Activated CD8-positive, alpha-beta memory T cell treated with anti-CD3 and anti-CD28 coated beads for 24 hours (primary cell): ENCODE measurements at regions not wholly inside any gene's neighbourhood (a gene's known extent, or its start where the extent isn't known, plus 50 kb on each side); places are given as distances from the start of the nearest gene placed in this dataset.
"Not testable (repeated sequence)": the region's sequence is repeated elsewhere in the genome, so short reads cannot be mapped to it uniquely, and the experiment has no call there.

Experiments used
- DNase-seq: peaks from one replicate; pipeline ENCODE4 v3.0.0-alpha.2; 2020

- no peak for DNase-seq
Observed at GRCh38 chr5:99105216-99105615, 176.4 kb upstream of the CHD1 start.

DNA sequence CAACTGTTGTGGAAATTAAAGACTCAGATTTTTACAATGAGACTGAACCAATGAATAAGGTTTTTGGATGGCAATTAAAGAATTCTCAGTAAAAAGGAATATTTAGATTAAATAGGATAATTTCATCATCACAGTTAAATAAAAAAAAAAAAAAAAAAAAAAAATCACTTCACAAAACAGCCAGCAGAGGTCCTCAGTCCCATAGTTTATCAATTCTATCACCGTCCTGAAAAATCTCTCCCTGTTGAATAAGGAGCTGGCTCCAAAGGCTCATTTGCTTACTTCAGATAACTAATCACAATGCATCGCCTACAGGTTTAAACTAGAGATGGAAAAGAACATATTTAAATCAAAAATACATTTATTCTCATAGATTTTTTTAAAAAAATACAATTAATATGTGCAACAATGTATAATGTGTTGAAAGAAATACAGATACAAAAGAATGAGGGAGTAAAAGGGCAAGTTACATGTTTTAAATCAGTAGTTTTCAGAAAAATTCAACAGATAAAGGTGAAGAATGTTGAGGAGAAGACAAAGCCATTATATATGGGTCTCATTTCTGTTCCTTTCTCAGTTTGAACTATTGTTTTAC, 175.8 kb upstream of the CHD1 start:
- DNase-seq = no peak

- DNase-seq = no peak
Observed at GRCh38 chr5:99102073-99102697, 173.4 kb upstream of the CHD1 start.

DNA sequence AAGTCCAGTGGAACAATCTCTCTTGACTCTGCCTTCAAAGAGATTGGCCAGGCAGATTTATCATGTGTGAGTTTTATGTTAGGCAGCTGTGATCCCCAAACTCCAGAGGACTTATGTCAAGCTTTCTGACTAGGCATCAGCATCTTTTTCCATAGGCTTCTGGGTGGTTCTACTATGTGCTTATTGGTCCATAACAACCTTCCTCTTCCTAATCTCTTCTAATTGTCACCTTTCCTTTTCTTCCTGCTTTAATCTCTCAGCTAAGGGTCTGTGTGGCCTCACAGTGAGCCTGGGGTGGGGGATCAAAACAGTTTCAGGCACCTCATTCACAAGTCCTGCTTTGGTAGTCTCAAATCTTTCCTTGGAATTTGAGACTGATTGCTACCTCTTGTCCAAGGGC, 170.9 kb upstream of the CHD1 start:
- no peak for DNase-seq

DNA sequence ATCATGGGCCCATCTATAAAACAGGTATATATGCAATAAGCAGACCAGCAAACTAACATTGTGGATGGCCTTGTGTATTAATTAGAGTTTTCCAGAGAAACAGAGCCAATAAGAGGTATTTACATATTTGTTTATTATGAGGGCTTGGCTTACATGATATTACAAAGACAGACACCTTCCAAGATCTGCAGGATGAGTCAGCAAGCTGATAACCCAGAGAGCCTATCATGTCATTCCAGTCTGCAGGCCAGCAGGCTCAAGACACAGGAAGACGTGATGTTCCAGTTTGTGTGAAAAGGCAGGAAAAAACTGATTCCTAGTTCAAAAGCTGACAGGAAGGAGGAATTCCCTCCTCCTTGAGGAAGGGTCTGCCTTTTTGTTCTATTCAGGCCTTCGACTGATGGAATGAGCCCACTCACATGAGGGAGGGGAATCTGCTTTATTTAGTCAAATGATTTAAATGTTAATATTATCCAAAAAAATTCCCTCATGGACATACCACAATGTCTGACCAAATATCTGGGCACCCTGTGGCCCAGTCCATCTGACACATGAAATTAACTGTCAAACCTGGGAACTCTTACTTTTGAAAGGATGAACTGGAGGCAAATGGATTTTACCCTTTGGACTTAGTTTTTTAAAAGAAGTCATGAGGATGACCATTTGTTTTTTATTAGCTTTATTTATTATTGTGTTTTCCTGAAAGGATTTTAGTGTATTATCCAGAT, 161.2 kb upstream of the CHD1 start:
- no peak for DNase-seq

DNA sequence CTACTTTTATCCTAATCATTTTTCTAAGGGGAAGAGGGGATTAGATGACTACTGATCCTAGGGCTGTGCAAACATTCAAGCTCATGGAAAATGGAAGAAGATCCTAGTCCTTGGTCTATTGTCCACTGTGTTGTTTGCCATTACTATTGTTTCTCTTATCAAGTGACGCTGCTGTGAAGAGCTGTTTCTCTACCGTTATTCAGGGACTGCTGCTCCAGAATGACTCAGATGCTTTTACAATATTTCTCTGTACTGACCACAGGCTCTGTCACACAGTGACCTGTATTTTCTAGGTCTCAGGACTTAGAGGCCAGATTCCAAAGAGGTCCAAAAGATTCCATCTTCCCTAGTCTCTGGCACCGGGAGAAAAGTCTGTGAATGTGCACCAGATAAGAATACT, 159.5 kb upstream of the CHD1 start:
- no peak for DNase-seq

GRCh38 chr5:99083197-99083596, 154.4 kb upstream of the CHD1 start:
- DNase-seq = no peak

- no peak for DNase-seq
Observed at GRCh38 chr5:99081711-99082110, 152.9 kb upstream of the CHD1 start.

DNA sequence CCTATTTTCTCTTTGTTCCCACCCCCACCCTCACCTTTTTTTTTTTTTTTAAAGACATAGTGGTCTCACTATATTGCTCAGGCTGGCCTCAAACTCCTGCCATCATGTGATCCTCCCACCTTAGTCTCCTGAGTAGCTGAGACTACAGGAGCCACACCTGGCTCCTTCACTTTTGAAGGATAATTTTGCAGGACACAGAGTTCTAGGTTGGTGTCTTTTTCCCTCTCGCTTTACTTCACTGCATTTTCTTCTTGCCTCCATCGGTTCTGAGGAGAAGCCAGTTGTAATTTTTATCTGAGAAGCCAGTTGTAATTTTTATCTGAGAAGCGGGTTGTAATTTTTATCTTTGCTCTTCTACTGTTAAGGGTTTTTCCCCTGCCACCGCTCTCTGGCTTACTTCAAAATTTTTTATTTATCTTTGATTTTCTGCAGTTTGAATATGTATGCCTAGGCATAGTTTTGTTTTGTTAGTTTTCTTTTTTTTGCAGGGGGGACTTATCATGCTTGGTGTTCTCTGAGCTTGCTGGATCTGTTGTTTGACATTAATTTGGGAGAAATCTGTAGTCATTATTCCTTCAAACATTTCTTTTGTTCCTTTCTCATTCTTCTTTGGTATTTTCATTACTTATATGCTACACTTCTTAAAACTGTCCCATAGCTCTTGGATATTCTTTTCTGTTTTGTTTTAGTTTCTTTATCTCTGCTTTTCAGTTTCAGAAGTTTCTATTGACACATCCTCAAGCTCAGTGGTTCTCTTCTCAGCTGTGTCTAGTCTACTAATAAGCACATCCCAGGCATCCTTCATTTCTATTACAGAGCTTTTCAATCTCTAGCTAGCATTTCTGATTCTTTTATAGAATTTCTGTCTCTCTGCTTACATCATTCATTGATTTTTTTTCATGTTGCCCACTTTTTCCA, 148.2 kb upstream of the CHD1 start:
- DNase-seq = no peak

GRCh38 chr5:99072846-99073245, 144.0 kb upstream of the CHD1 start:
- DNase-seq = no peak

DNA sequence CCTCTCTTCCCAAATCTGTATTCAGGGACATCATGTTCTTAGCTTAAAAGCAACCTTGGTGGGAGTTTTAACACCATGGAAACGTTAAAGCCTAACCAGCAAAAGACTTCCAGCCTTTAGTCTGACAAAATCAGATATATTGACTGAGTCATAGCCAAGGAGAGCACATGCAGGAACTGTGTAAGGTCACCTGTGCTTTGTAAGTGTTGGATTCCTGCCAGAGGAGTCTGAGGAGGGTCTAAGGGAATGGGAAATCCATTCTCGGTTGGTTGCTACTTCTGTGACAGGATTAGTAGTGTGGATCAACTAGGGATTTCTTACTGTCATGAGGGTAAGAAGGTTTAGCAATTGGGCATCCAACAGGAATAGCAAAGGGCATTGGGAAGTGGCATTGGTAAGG, 142.0 kb upstream of the CHD1 start:
- DNase-seq = no peak

GRCh38 chr5:99070362-99070761, 141.6 kb upstream of the CHD1 start:
- DNase-seq = no peak

GRCh38 chr5:99068944-99069650, 140.3 kb upstream of the CHD1 start:
- DNase-seq = no peak

DNA sequence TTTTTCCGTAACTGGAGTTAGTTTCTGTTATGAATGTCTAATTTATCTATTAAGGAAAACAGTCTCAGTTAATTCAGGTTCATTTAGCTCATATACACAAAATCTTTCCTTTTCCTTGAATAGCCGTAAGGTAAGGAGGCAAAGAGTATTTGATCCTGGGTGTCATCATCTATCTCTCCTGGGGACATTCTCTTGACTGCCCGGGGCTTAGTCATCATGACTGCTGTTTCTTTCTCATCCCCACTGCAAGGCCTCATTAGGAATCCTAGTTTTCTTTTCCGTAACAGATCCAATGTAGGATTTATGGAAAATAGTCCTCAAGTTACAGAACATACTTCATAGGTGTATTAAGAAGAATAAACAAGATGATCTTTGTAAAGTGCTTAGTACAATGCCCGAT, 134.9 kb upstream of the CHD1 start:
- DNase-seq = no peak

GRCh38 chr5:99061711-99062110, 132.9 kb upstream of the CHD1 start:
- DNase-seq = no peak

DNA sequence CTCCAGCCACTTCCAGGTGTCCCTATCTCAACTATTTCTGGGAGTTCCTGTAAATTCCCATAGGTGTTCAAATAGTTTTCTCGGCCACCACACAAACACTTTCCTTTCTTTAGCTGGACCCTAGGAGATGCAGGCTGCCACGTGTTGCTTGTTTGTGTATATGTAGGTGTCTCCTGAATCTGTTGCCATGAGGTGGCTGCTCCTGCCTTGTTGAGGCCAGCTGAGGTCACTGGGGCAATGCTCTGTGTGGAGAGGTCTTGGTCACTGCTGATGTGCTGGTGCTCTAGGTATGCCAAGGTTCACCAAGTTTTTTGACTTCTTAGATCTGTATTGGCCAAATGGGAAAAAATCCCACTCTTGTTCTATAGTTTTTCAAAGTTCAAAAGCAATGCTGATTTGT, 132.5 kb upstream of the CHD1 start:
- DNase-seq = no peak

- DNase-seq = peak; percentile 91
Observed at GRCh38 chr5:99060306-99061261, 131.8 kb upstream of the CHD1 start.

- DNase-seq = no peak
Observed at GRCh38 chr5:99059685-99060084, 130.9 kb upstream of the CHD1 start.

DNA sequence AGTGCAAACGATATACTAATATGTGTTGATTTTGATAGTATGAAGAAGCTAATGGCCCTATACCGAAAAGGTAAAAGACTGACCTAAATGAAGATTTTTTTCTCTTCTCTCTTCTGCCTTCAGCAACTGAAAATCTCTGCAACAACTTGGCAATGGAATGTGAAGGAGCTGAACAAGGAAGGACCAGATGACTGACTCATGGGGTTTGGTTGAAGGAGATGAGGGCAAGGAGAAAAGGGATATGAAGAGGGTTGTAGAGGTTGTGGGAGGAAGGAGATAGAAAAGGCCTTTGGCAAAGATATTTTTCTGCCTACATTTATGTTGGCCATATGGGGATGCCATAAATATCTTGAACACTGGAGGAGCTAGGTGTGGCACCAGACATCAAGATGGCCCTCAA, 129.7 kb upstream of the CHD1 start:
- no peak for DNase-seq

DNA sequence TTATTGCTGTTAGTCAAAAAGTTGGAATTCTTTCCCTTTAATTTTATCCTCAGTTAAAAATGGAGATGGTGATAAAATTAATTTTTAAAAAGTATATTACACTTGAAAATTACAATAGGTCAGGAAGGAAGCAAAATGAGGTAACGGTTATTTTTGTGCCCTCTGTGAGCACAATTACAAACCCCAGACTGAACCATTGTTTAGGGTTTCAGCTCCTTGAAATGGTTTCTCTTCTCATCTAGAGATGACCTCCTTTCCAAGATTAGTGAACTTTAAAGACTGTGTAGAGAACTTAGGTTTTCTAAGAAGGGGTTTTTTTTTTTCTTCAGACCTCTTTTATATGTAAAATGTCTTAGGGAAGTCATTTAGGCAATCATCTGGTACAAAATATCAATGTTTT, 126.2 kb upstream of the CHD1 start:
- DNase-seq = no peak

DNA sequence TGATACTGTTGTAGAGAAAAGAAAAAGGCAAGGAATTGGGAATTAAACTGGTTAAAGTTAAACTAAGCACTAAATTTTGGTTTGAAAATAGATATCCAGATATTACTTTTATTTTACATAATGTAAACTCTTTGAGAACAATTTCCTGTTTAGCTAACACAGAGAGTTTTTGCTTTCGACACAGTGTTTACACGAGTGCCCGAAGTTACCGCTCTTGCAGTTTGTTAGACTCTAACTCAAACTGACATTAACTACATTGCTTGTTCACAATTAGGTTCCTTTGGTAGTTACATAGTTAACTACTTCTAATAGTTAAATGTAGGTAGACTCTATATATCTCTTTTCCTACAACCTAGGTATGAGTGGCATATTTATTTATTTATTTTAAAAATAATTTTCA, 117.1 kb upstream of the CHD1 start:
- DNase-seq = no peak

- DNase-seq = not testable (repeated sequence)
Observed at GRCh38 chr5:99043257-99043656, 114.5 kb upstream of the CHD1 start.
